Fibroblast of skin of left quadriceps (primary cell): ENCODE measurements at regions not wholly inside any gene's neighbourhood (a gene's known extent, or its start where the extent isn't known, plus 50 kb on each side); places are given as distances from the start of the nearest gene placed in this dataset.

Source experiments
- DNase-seq, 2 experiments: peaks; one replicate each; pipeline ENCODE4 v3.0.0-alpha.2; 2013; ENCODE audit warnings: low read depth in 2 of 2

- DNase-seq: no peak
These were observed 84.2 kb upstream of the S1PR1 start for GRCh38 chr1:101152633-101153032.

- no peak for DNase-seq
These were observed 85.5 kb upstream of the S1PR1 start for GRCh38 chr1:101151286-101151685.

GRCh38 chr1:101150670-101151069 is 86.1 kb upstream of the S1PR1 start:
- DNase-seq: no peak

- DNase-seq: no peak
These were observed 86.6 kb upstream of the S1PR1 start for GRCh38 chr1:101150266-101150665.

- DNase-seq: no peak
These were observed 87.8 kb upstream of the S1PR1 start for GRCh38 chr1:101148980-101149379.

- no peak for DNase-seq
These were observed 89.4 kb upstream of the S1PR1 start for GRCh38 chr1:101147381-101147780.

GRCh38 chr1:101145449-101145820 is 91.4 kb upstream of the S1PR1 start:
- no peak for DNase-seq

GRCh38 chr1:101144671-101145448 is 92.0 kb upstream of the S1PR1 start:
- DNase-seq: no peak

GRCh38 chr1:101142244-101142643 is 94.6 kb upstream of the S1PR1 start:
- DNase-seq: no peak

- no peak for DNase-seq
These were observed 95.4 kb upstream of the S1PR1 start for GRCh38 chr1:101141376-101141775.

GRCh38 chr1:101139821-101140718 is 96.7 kb upstream of the S1PR1 start:
- no peak for DNase-seq

GRCh38 chr1:101139130-101139529 is 97.7 kb upstream of the S1PR1 start:
- no peak for DNase-seq

GRCh38 chr1:101137144-101138126 is 99.4 kb upstream of the S1PR1 start:
- peak; percentile 81 to 84 for DNase-seq

GRCh38 chr1:101136739-101137138 is 100.1 kb upstream of the S1PR1 start:
- no peak for DNase-seq

GRCh38 chr1:101136271-101136670 is 100.5 kb upstream of the S1PR1 start:
- DNase-seq: no peak

GRCh38 chr1:101135526-101135925 is 101.3 kb upstream of the S1PR1 start:
- no peak for DNase-seq

GRCh38 chr1:101131239-101131843 is 105.5 kb upstream of the S1PR1 start:
- no peak for DNase-seq

- DNase-seq: no peak
These were observed 105.1 kb upstream of the DPH5 start for GRCh38 chr1:101130673-101131072.

GRCh38 chr1:101128846-101129245 is 103.3 kb upstream of the DPH5 start:
- no peak for DNase-seq

GRCh38 chr1:101128211-101128727 is 102.7 kb upstream of the DPH5 start:
- DNase-seq: no peak

GRCh38 chr1:101124405-101124804 is 98.8 kb upstream of the DPH5 start:
- DNase-seq: no peak
